HEK293T (cell line): ENCODE measurements at regions not wholly inside any gene's neighbourhood (a gene's known extent, or its start where the extent isn't known, plus 50 kb on each side); places are given as distances from the start of the nearest gene placed in this dataset.
"Not testable (repeated sequence)": the region's sequence is repeated elsewhere in the genome, so short reads cannot be mapped to it uniquely, and the experiment has no call there.

ENCODE experiments used
- ARNT ChIP-seq: fragments of 450-650 bp; IDR thresholded peaks from 2 replicates; pipeline ENCODE4 v1.6.1; 2017; ENCODE audit warnings: mild to moderate bottlenecking
- BHLHE40 ChIP-seq: fragments of 450-650 bp; IDR thresholded peaks from 2 replicates; pipeline ENCODE4 v1.6.1; 2016; ENCODE audit warnings: mild to moderate bottlenecking, moderate library complexity, borderline replicate concordance
- CTBP1 ChIP-seq: fragments of 450-650 bp; IDR thresholded peaks from 2 replicates; pipeline ENCODE4 v1.6.1; 2016; ENCODE audit warnings: borderline replicate concordance
- ELF4 ChIP-seq: fragments of 450-650 bp; IDR thresholded peaks from 2 replicates; pipeline ENCODE4 v1.6.1; 2017; ENCODE audit warnings: antibody characterized with exemption
- FOXA1 ChIP-seq: fragments of 450-650 bp; IDR thresholded peaks from 2 replicates; pipeline ENCODE4 v1.6.1; 2016; ENCODE audit warnings: mild to moderate bottlenecking
- FOXK2 ChIP-seq: fragments of 450-650 bp; IDR thresholded peaks from 2 replicates; pipeline ENCODE4 v1.6.1; 2016; ENCODE audit warnings: mild to moderate bottlenecking
- HDGF ChIP-seq: fragments of 450-650 bp; IDR thresholded peaks from 2 replicates; pipeline ENCODE4 v1.6.1; 2017; ENCODE audit warnings: antibody characterized with exemption, borderline replicate concordance
- L3MBTL2 ChIP-seq: fragments of 450-650 bp; conservative IDR thresholded peaks from 2 replicates; pipeline ENCODE4 v1.6.1; 2016; ENCODE audit warnings: mild to moderate bottlenecking
- NFRKB ChIP-seq: fragments of 450-650 bp; IDR thresholded peaks from 2 replicates; pipeline ENCODE4 v1.6.1; 2016; ENCODE audit warnings: mild to moderate bottlenecking, moderate library complexity
- SP1 ChIP-seq: fragments of 450-650 bp; IDR thresholded peaks from 2 replicates; pipeline ENCODE4 v1.6.1; 2017
- SUZ12 ChIP-seq: fragments of 450-650 bp; IDR thresholded peaks from 2 replicates; pipeline ENCODE4 v1.6.1; 2016; ENCODE audit warnings: mild to moderate bottlenecking
- TARDBP ChIP-seq: fragments of 450-650 bp; IDR thresholded peaks from 2 replicates; pipeline ENCODE4 v1.6.1; 2016
- ZNF384 ChIP-seq: fragments of 450-650 bp; IDR thresholded peaks from 2 replicates; pipeline ENCODE4 v1.6.1; 2016
- TF ChIP-seq, protein P1 (sequence below): fragments of 450-650 bp; IDR thresholded peaks from 2 replicates; pipeline ENCODE4 v1.6.1; 2016

DNA sequence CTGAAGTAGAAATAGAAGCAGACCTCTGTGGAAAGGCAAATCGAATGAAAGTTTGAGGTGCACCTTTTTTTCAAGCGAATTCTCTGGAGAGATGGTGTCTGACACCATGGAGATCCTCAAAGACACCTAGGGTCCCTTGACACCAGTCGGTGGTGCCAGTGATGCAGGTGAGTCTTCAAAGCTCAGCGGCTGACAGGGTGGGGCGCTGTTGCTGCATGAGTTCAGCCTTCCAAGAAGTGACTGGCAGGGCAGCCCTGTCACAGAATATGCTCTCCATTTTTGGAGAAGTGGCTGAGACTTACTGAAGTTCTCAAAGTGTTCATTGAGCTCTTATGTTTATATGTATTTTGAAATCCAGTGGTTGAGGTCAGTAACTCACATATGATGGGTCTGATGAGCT is 575.9 kb downstream of the SPATA31A6 start:
- not testable (repeated sequence) for TF ChIP-seq SP1, HDGF, NFRKB, ZNF384, BHLHE40, TARDBP, ARNT, FOXA1, CTBP1, SUZ12, FOXK2, L3MBTL2, ELF4
- TF ChIP-seq, protein P1, sequence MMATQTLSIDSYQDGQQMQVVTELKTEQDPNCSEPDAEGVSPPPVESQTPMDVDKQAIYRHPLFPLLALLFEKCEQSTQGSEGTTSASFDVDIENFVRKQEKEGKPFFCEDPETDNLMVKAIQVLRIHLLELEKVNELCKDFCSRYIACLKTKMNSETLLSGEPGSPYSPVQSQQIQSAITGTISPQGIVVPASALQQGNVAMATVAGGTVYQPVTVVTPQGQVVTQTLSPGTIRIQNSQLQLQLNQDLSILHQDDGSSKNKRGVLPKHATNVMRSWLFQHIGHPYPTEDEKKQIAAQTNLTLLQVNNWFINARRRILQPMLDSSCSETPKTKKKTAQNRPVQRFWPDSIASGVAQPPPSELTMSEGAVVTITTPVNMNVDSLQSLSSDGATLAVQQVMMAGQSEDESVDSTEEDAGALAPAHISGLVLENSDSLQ, result not testable (repeated sequence)
